SK-N-MC (cell line): ENCODE measurements at regions not wholly inside any gene's neighbourhood (a gene's known extent, or its start where the extent isn't known, plus 50 kb on each side); places are given as distances from the start of the nearest gene placed in this dataset.

Source experiments
- DNase-seq: peaks from one replicate; pipeline ENCODE4 v3.0.0-alpha.2; 2011; ENCODE audit warnings: low read depth, low spot score
- H3K27ac ChIP-seq: fragments of 200-600 bp; sonication (generic); 2 replicates; pipeline ENCODE4 v1.5.1; 2016; ENCODE audit warnings: mixed run types
- H3K36me3 ChIP-seq: fragments of 200-600 bp; sonication (generic); 2 replicates; pipeline ENCODE4 v1.6.1; 2017; ENCODE audit warnings: antibody characterized with exemption, low read length, mixed read lengths; ENCODE audit not compliant: insufficient read depth
- H3K4me3 ChIP-seq: fragments of 200-600 bp; sonication (generic); 2 replicates; pipeline ENCODE4 v1.5.1; 2016
- H3K9ac ChIP-seq: fragments of 200-600 bp; sonication (generic); 2 replicates; pipeline ENCODE4 v1.8.0; 2017; ENCODE audit warnings: mixed run types, mixed read lengths; ENCODE audit not compliant: insufficient read length
- H3K9me3 ChIP-seq: fragments of 200-600 bp; sonication (generic); 2 replicates; pipeline ENCODE4 v1.6.1; 2017; ENCODE audit warnings: low read depth, mild to moderate bottlenecking, antibody characterized with exemption, low read length, moderate library complexity, mixed read lengths
- EZH2 ChIP-seq: fragments of 200-600 bp; sonication (generic); IDR thresholded peaks from one replicate; pipeline ENCODE4 v1.6.1; 2017; ENCODE audit warnings: antibody characterized with exemption
- FOXP2 ChIP-seq: optimal IDR thresholded peaks from 2 replicates; pipeline ENCODE3; 2011; ENCODE audit warnings: mild to moderate bottlenecking, moderate library complexity; ENCODE audit not compliant: insufficient read depth; ENCODE audit errors: extremely low read length, control extremely low read depth
- POLR2AphosphoS5 ChIP-seq: IDR thresholded peaks from 2 replicates; pipeline ENCODE4 v1.6.1; 2012; ENCODE audit warnings: mild to moderate bottlenecking, low read depth, low read length, borderline replicate concordance

- no peaks in the 10 kb centered on the region for H3K9me3 ChIP-seq
- no peak overlapping the region for H3K4me3 ChIP-seq
- H3K36me3 ChIP-seq, result no peaks in the 10 kb centered on the region
- H3K27ac ChIP-seq, result no peak overlapping the region
- DNase-seq, result peak; percentile 72
- no peak overlapping the region for H3K9ac ChIP-seq
- peak; percentile 47; the same call in 1 of the 2 replicates for TF ChIP-seq POLR2AphosphoS5
- no peak for TF ChIP-seq FOXP2
Observed at GRCh38 chrX:121886557-121886956, 839.1 kb downstream of the GLUD2 start.

GRCh38 chrX:121894756-121895155 is 847.3 kb downstream of the GLUD2 start:
- Histone ChIP-seq H3K9ac (no peak overlapping the region), H3K27ac (no peak overlapping the region), H3K4me3 (no peak overlapping the region), H3K36me3 (no peaks in the 10 kb centered on the region), H3K9me3 (no peaks in the 10 kb centered on the region)
- no peak for DNase-seq
- TF ChIP-seq FOXP2 (no peak), EZH2 (no peak), POLR2AphosphoS5 (no peak)

GRCh38 chrX:121902463-121902862 is 855.1 kb downstream of the GLUD2 start:
- no peak overlapping the region for H3K27ac ChIP-seq
- TF ChIP-seq POLR2AphosphoS5, result no peak
- TF ChIP-seq EZH2, result no peak
- TF ChIP-seq FOXP2, result no peak
- no peaks in the 10 kb centered on the region for H3K9me3 ChIP-seq
- no peaks in the 10 kb centered on the region for H3K36me3 ChIP-seq
- no peak overlapping the region for H3K4me3 ChIP-seq
- DNase-seq, result no peak
- H3K9ac ChIP-seq, result no peak overlapping the region

- H3K27ac ChIP-seq, result no peak overlapping the region
- no peak overlapping the region for H3K9ac ChIP-seq
- H3K9me3 ChIP-seq, result no peaks in the 10 kb centered on the region
- H3K36me3 ChIP-seq, result no peaks in the 10 kb centered on the region
- no peak overlapping the region for H3K4me3 ChIP-seq
- TF ChIP-seq POLR2AphosphoS5, result no peak
- no peak for DNase-seq
Observed at GRCh38 chrX:121903961-121904360, 856.6 kb downstream of the GLUD2 start.

- Histone ChIP-seq H3K4me3 (no peak overlapping the region), H3K27ac (no peak overlapping the region), H3K36me3 (no peaks in the 10 kb centered on the region), H3K9ac (no peak overlapping the region), H3K9me3 (no peaks in the 10 kb centered on the region)
- no peak for DNase-seq
- TF ChIP-seq POLR2AphosphoS5 (no peak), EZH2 (no peak), FOXP2 (no peak)
Observed at GRCh38 chrX:121921258-121921657, 873.8 kb downstream of the GLUD2 start.

GRCh38 chrX:121931567-121931966 is 884.2 kb downstream of the GLUD2 start:
- H3K27ac ChIP-seq, result no peak overlapping the region
- TF ChIP-seq POLR2AphosphoS5 (no peak), FOXP2 (no peak), EZH2 (no peak)
- no peaks in the 10 kb centered on the region for H3K36me3 ChIP-seq
- no peak overlapping the region for H3K4me3 ChIP-seq
- no peak overlapping the region for H3K9ac ChIP-seq
- no peak for DNase-seq
- no peaks in the 10 kb centered on the region for H3K9me3 ChIP-seq

- H3K4me3 ChIP-seq, result no peak overlapping the region
- no peak overlapping the region for H3K27ac ChIP-seq
Observed at GRCh38 chrX:121932688-121933087, 885.3 kb downstream of the GLUD2 start.

GRCh38 chrX:121949041-121949760 is 901.8 kb downstream of the GLUD2 start:
- Histone ChIP-seq H3K9ac (no peak overlapping the region), H3K27ac (no peak overlapping the region), H3K9me3 (no peaks in the 10 kb centered on the region), H3K36me3 (no peaks in the 10 kb centered on the region), H3K4me3 (no peak overlapping the region)
- TF ChIP-seq FOXP2, result no peak
- TF ChIP-seq EZH2, result no peak
- TF ChIP-seq POLR2AphosphoS5, result no peak
- no peak for DNase-seq

More at GRCh38 chrX:121932688-121933087, 885.3 kb downstream of the GLUD2 start:
- TF ChIP-seq POLR2AphosphoS5 (no peak), FOXP2 (no peak), EZH2 (no peak)
- Histone ChIP-seq H3K36me3 (no peaks in the 10 kb centered on the region), H3K9ac (no peak overlapping the region), H3K9me3 (no peaks in the 10 kb centered on the region)
- DNase-seq, result no peak

GRCh38 chrX:121958886-121959285 is 911.5 kb downstream of the GLUD2 start:
- no peak for DNase-seq
- no peaks in the 10 kb centered on the region for H3K9me3 ChIP-seq
- H3K27ac ChIP-seq, result no peak overlapping the region
- no peaks in the 10 kb centered on the region for H3K36me3 ChIP-seq
- TF ChIP-seq FOXP2 (no peak), EZH2 (no peak), POLR2AphosphoS5 (no peak)
- no peak overlapping the region for H3K9ac ChIP-seq
- H3K4me3 ChIP-seq, result no peak overlapping the region
